DMS153 treated with DMSO at 0.1 percent for 48 hours (cell line): ENCODE measurements at regions not wholly inside any gene's neighbourhood (a gene's known extent, or its start where the extent isn't known, plus 50 kb on each side); places are given as distances from the start of the nearest gene placed in this dataset.

Experiments used
- DNase-seq: peaks from one replicate; lab custom pipeline; 2025; ENCODE audit not compliant: unreplicated experiment; lab: John Stamatoyannopoulos, UW

DNA sequence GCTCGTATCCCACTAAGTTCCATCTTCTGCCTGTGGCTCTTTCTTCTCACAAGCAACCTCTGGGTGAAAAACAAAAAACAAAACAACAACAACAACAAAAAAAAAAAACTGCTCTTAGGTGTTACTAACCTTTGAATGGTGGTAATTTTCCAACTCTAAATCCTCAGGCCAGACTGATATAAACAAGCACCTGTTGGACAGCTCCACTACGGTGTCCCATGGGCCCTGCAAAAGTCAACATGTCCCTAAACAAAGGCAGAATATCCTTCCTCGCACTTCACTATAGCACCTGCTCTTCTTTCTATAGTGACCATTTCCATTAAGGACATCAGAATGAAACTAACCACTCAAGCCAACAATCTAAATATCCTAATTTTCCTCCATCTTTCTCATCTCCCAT is 54.6 kb upstream of the PARM1 start:
- DNase-seq: peak; percentile 12

DNA sequence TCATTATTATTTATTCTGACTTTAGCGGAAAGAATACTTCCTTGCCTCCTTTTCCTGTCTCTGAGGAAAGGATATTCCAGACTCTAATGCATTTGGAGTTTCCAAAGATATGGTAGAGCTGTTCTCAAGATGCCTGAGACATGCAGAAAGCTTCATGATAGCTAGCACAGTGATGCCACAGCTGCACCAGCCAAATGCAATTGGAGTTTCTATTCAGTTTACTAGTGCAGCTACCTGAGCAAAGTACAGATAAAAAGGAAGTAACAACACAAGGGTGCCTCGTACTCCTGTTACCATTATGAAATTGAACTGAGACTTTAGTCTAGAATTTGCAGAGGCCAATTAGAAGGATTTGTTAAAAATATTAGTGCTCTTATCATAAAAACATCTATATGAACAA is 57.5 kb upstream of the PARM1 start:
- DNase-seq: no peak

DNA sequence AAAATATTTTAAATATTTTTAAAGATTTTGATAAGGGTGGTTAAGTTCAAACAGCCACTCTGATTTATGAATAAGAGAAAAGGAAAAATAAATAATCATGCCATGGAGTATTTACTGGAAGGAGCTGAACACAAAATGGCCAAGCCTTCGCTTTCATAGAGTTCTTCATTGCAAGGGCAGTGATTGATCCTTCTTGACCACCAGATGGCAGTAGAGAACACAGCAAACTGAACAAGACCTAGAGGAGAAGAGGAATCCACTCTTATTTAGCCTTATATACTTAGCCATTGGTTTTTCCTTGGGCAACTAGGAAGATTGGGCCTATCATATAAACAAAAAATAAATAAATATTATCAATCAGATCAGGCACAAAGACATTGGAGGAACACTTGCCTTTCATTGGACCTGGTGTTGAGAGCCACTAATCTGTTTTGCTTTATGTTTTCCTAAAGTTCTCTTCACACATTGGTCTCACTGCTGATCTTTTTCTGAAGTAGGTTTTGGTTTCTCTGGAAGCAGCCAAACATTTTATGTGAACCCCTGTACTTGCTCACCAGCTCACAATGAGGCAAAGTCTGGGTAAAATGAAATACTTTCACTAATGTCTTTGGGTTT is 58.1 kb upstream of the PARM1 start:
- peak; percentile 82 for DNase-seq

DNA sequence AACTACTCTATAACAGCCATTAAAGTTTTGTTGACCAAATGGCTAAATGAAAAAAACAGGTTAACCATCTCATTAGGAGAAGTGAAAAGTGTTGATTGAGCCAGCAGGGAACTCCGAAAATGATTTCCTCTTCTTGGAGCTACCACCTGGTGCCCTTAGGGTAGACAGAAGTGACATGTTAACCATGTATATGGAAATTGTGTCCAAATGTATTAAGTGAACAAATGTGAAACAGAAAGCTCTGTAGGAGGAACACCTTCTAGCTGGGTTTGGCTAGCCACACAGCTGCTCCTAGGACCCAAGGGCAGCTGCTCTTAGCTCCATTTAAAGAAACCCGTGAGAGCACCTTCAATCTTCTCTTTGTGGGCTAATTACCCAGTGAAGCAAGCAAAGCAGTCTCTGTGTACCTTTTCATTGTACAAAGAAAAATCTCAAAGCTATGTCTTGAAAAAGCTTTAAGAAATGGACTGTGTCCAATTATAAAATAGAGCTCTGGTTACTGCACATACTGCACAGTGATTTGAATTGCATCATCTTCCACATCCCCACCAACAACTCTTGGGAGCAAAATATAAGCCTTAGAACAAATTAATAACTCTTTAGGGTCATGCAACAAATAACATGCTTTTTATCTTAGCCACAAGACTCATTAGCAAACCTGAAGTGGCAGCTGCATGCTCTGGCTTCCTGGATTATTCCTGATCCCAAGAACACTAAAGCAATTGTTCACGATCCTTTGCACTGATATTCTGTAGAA is 59.2 kb upstream of the PARM1 start:
- no peak for DNase-seq

DNA sequence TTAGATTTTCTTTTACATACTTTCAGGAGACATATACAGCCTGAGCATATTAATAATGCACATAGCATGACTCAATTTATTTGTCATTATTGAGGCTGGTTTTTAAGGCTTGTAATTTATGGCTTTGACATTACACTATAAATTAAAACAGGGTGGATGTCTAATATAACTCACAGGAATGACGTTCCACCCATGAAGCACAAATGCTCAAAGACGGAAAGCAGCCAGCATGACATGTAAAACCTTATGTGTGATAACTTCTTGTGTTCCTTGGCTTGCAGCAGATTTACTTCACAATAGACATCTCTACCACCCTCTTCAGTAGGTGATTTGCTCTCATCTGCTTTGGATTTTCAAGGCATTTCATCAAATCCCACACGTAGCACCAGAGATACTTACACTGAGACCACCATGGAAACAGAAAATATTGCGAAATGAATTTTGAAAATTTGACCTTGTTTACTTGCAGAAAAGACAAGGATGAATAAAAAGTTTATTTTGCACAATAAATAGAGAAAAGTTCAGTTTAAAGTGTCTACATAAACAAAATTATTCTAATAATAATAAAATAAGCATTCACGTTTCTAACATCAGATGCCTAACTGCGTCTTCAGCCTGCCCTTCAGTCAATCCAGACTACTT is 64.7 kb upstream of the BTC start:
- no peak for DNase-seq

DNA sequence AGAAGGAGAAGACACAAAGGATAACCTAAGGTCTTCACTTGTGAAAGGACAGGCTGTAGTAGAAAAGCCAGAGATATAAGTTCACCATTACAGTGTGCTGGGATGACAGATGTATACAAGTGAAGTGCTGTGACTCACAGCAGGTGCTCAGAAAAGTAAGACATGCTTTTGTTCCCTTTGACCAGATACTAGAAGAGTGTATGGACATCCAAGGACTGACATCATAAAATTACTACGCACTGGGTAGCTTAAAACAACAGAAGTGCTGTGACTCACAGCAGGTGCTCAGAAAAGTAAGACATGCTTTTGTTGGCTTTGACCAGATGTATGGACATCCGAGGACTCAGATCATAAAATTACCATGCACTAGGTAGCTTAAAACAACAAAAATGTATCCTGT is 61.6 kb upstream of the BTC start:
- DNase-seq: no peak

DNA sequence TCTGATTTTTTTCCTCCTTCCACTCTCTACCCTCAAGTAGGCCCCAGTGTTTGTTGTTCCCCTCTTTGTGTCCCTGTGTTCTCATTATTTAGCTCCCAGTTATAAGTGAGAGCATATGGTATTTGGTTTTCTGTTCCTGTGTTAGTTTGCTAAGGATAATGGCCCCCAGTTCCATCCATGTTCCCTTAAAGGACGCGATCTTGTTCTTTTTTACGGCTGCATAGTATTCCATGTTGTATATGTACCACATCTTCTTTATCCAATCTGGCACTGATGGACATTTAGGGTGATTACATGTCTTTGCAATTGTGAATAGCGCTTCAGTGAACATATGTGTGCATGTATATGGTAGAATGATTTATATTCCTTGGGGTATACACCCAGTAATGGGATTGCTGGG is 54.5 kb upstream of the BTC start:
- DNase-seq: no peak

DNA sequence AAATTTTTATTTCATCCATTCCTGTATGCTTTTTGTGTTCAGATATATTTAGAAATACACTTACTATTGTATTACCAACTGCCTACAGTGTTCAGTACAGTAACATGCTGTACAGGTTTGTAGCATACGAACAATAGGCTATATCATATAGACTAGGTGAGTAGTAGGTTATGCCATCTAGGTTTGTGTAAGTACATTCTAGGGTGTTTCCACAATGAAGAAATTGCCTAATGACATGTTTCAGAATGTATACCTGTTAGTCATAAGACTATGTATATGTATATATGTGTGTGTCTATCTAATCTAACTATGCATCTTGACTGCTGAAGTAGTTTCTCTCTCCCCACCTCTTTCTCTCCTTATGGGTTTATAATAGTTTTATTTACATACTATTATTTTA is 51.5 kb upstream of the BTC start:
- no peak for DNase-seq
